Right lobe of liver (tissue), 4 donors: ENCODE measurements at regions not wholly inside any gene's neighbourhood (a gene's known extent, or its start where the extent isn't known, plus 50 kb on each side); places are given as distances from the start of the nearest gene placed in this dataset.
"Not testable (repeated sequence)": the region's sequence is repeated elsewhere in the genome, so short reads cannot be mapped to it uniquely, and the experiment has no call there.

ENCODE experiments used
- CTCF ChIP-seq, 4 donors: fragments of 200-600 bp in 3 of 4; fragments of 450-650 bp in 1 of 4; IDR thresholded peaks; one replicate each; pipeline versions ENCODE4 v1.5.1 to v1.8.0; 2016 to 2022; ENCODE audit warnings: antibody characterized with exemption in 4 of 4, mild to moderate bottlenecking in 2 of 4
- POLR2A ChIP-seq: fragments of 450-650 bp; IDR thresholded peaks from one replicate; pipeline ENCODE4 v1.6.1; 2017; ENCODE audit warnings: antibody characterized with exemption, mild to moderate bottlenecking
- donor health status: DM: no; HTN: no; CAD: no.
- donor health status: DM: no; HTN: no; CAD: no.
- donor health status: DM: no; HTN: yes; CAD: no.

DNA sequence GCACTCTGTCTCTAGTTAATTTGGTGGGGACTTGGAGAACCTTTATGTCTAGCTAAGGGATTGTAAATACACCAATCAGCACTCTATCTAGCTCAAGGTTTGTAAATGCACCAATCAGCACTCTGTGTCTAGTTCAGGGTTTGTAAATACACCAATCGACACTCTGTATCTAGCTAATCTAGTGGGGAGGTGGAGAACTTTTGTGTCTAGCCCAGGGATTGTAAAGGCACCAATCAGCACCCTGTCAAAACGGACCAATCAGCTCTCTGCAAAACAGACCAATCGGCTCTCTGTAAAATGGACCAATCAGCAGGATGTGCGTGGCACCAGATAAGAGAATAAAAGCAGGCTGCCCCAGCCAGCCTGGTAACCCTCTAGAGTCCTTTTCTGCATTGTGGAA is 107.1 kb upstream of the DNAJC10 start:
- not testable (repeated sequence) for TF ChIP-seq CTCF (IDR thresholded peaks at IDR 0.05); POLR2A
